ENCODE measurements at regions not wholly inside any gene's neighbourhood (a gene's known extent, or its start where the extent isn't known, plus 50 kb on each side); places are given as distances from the start of the nearest gene placed in this dataset.
A peak's percentile ranks its signal among the peaks of the same experiment; 100 is the strongest.
"Not testable (repeated sequence)": the region's sequence is repeated elsewhere in the genome, so short reads cannot be mapped to it uniquely, and the experiment has no call there.

DNA sequence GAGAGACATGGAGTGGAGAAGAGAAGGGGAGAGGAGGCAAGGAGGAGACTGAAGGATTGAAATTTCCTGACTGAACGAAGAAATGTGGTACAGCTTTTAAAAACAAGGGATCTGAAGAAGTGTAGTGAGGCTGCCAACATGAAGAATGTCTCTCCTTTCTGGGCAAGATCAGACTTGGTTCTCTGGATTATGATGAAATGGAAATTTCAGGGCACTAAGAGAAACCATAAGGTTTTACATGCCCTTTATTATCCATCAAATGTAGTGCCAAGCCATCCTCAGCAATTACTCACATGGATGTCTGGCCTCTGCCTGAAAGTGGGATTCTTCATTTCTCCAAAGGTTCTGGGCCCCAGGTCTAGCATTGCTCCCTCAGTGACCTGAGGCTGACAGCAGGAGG is 77.6 kb upstream of the CCDC80 start:
- Histone ChIP-seq H4K91ac (ENCODE audit: low read depth, low read length) (no peak overlapping the region), H3K4me2 (ENCODE audit: low read length) (no peak overlapping the region), H3K27ac (ENCODE audit: low read depth, low read length) (no peak overlapping the region), H2BK12ac (ENCODE audit: low read length) (no peak overlapping the region), H3K4me1 (ENCODE audit: control insufficient read depth in 1 of 2, insufficient read depth in 2 of 2, low read length in 2 of 2) (no peaks in the 10 kb centered on the region), H3K4me3 (ENCODE audit: low read depth, low read length) (no peak overlapping the region), H3K36me3 (ENCODE audit: control insufficient read depth in 1 of 2, insufficient read depth in 2 of 2, low read length in 2 of 2) (no peaks in the 10 kb centered on the region), H2BK120ac (ENCODE audit: insufficient read depth, low read length, poor library complexity) (no peak overlapping the region), H3K27me3 (ENCODE audit: insufficient read depth, low read length) (no peaks in the 10 kb centered on the region), H4K12ac (ENCODE audit: low read depth, low read length) (no peak overlapping the region), H2AK5ac (ENCODE audit: low read length) (no peak overlapping the region), H3K4ac (ENCODE audit: low read depth, low read length) (no peak overlapping the region), H2BK5ac (ENCODE audit: low read depth, low read length, poor library complexity) (no peak overlapping the region), H4K8ac (ENCODE audit: low read depth, low read length) (no peak overlapping the region), H3K9ac (ENCODE audit: low read length) (no peak overlapping the region), H3K9me3 (ENCODE audit: insufficient read depth, low read depth, low read length) (no peaks in the 10 kb centered on the region), H2AFZ (ENCODE audit: insufficient read depth, low read length, poor library complexity) (no peak overlapping the region), H3K23ac (ENCODE audit: low read length) (no peak overlapping the region), H3K79me2 (ENCODE audit: control insufficient read depth, insufficient read depth, low read length, poor library complexity) (no peaks in the 10 kb centered on the region), H3K18ac (ENCODE audit: low read length) (no peak overlapping the region), H3K14ac (ENCODE audit: low read length) (no peak overlapping the region), H3K79me1 (ENCODE audit: low read length) (no peaks in the 10 kb centered on the region)
- no CpG with 5 or more reads among the region's 1 CpG for WGBS (ENCODE audit: extremely low coverage, insufficient coverage, insufficient read length)
- DNase-seq = no peak

DNA sequence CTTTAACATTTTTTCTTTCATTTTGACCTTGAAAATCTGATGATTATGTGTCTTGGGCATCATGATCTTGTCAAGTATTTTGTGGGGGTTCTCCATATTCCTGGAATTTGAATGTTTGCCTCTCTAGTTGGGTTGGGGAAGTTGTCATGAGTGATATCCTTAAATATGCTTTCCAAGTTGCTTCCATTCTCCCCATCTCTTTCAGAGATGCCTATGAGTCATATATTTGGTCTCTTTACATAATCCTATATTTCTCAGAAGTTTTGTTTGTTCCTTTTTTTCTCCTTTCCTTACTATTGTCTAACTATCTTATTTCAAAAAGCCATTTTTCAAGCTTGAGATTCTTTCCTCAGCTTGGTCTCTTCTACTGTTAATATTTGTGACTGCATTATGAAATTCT is 69.0 kb upstream of the CCDC80 start:
- Histone ChIP-seq H3K4me2 (ENCODE audit: low read length) (no peak overlapping the region), H3K18ac (ENCODE audit: low read length) (no peak overlapping the region), H3K27me3 (ENCODE audit: insufficient read depth, low read length) (no peaks in the 10 kb centered on the region), H4K8ac (ENCODE audit: low read depth, low read length) (no peak overlapping the region), H2BK12ac (ENCODE audit: low read length) (no peak overlapping the region), H4K12ac (ENCODE audit: low read depth, low read length) (no peak overlapping the region), H3K79me1 (ENCODE audit: low read length) (no peaks in the 10 kb centered on the region), H3K23ac (ENCODE audit: low read length) (no peak overlapping the region), H3K9ac (ENCODE audit: low read length) (no peak overlapping the region), H2BK120ac (ENCODE audit: insufficient read depth, low read length, poor library complexity) (no peak overlapping the region), H3K9me3 (ENCODE audit: insufficient read depth, low read depth, low read length) (peaks cover 2% of the 10 kb centered on the region), H4K91ac (ENCODE audit: low read depth, low read length) (no peak overlapping the region), H3K4ac (ENCODE audit: low read depth, low read length) (no peak overlapping the region), H2BK5ac (ENCODE audit: low read depth, low read length, poor library complexity) (no peak overlapping the region), H3K27ac (ENCODE audit: low read depth, low read length) (no peak overlapping the region), H3K4me1 (ENCODE audit: control insufficient read depth in 1 of 2, insufficient read depth in 2 of 2, low read length in 2 of 2) (no peaks in the 10 kb centered on the region), H3K36me3 (ENCODE audit: control insufficient read depth in 1 of 2, insufficient read depth in 2 of 2, low read length in 2 of 2) (no peaks in the 10 kb centered on the region), H3K14ac (ENCODE audit: low read length) (no peak overlapping the region), H2AFZ (ENCODE audit: insufficient read depth, low read length, poor library complexity) (no peak overlapping the region), H3K79me2 (ENCODE audit: control insufficient read depth, insufficient read depth, low read length, poor library complexity) (no peaks in the 10 kb centered on the region), H3K4me3 (ENCODE audit: low read depth, low read length) (no peak overlapping the region), H2AK5ac (ENCODE audit: low read length) (no peak overlapping the region)
- no peak for DNase-seq

DNA sequence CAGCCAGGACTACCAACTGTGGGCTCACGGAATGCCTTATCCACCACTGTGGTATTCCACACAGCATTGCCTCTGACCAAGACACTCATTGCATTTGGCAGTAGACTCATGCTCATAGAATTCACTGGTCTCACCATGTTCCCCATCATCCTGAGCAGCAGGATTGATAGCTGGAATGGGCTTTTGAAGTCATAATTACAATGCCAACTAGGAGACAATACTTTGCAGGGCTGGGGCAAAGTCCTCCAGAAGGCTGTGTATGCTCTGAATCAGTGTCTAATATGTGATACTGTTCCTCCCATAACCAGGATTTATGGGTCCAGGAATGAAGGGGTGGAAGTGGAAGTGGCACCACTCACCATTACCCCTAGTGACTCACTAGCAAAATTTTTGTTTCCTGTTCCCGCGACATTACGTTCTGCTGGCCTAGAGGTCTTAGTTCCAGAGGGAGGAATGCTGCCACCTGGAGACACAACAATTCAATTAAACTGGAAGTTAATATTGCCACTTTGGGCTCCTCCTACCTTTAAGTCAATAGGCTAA is 58.6 kb upstream of the CCDC80 start:
- no CpG with 5 or more reads among the region's 4 CpGs for whole genome bisulfite sequencing (ENCODE audit: extremely low coverage, insufficient coverage, insufficient read length)

DNA sequence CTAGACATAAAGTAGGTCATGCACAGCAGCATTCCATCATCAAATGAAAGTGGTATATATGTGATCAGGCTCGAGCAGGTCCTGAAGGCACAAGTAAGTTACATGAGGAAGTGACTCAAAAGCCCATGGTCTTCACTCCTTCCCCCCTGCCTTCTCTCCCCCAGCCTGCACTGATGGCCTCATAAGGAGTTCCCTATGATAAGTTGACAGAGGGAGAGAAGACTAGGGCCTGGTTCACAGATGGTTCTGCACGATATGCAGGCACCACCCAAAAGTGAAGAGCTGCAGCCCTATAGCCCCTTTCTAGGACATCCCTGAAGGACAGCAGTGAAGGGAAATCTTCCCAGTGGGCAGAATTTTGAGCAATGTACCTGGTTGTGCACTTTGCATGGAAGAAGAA is 57.5 kb upstream of the CCDC80 start:
- not testable (repeated sequence) for H3K36me3 ChIP-seq (ENCODE audit: control insufficient read depth in 1 of 2, insufficient read depth in 2 of 2, low read length in 2 of 2); H2BK5ac ChIP-seq (ENCODE audit: low read depth, low read length, poor library complexity); H3K4ac ChIP-seq (ENCODE audit: low read depth, low read length); H2BK12ac ChIP-seq (ENCODE audit: low read length); H4K12ac ChIP-seq (ENCODE audit: low read depth, low read length); H3K4me1 ChIP-seq (ENCODE audit: control insufficient read depth in 1 of 2, insufficient read depth in 2 of 2, low read length in 2 of 2); H4K91ac ChIP-seq (ENCODE audit: low read depth, low read length); H4K8ac ChIP-seq (ENCODE audit: low read depth, low read length); H3K4me2 ChIP-seq (ENCODE audit: low read length); H3K4me3 ChIP-seq (ENCODE audit: low read depth, low read length); H3K9me3 ChIP-seq (ENCODE audit: insufficient read depth, low read depth, low read length); H3K27me3 ChIP-seq (ENCODE audit: insufficient read depth, low read length); H3K23ac ChIP-seq (ENCODE audit: low read length); H3K9ac ChIP-seq (ENCODE audit: low read length); H2AFZ ChIP-seq (ENCODE audit: insufficient read depth, low read length, poor library complexity); H3K14ac ChIP-seq (ENCODE audit: low read length); H3K27ac ChIP-seq (ENCODE audit: low read depth, low read length); DNase-seq; H2BK120ac ChIP-seq (ENCODE audit: insufficient read depth, low read length, poor library complexity); H3K18ac ChIP-seq (ENCODE audit: low read length); H3K79me2 ChIP-seq (ENCODE audit: control insufficient read depth, insufficient read depth, low read length, poor library complexity); H3K79me1 ChIP-seq (ENCODE audit: low read length)
- WGBS (ENCODE audit: extremely low coverage, insufficient coverage, insufficient read length) = no CpG with 5 or more reads among the region's 2 CpGs
- H2AK5ac ChIP-seq (ENCODE audit: low read length) = peak overlapping the region; percentile 54

More for the DNA sequence above, 58.6 kb upstream of the CCDC80 start:
- H2BK5ac ChIP-seq (ENCODE audit: low read depth, low read length, poor library complexity) = no peak overlapping the region
- no peak overlapping the region for H2BK12ac ChIP-seq (ENCODE audit: low read length)
- no peak overlapping the region for H3K14ac ChIP-seq (ENCODE audit: low read length)
- H2AFZ ChIP-seq (ENCODE audit: insufficient read depth, low read length, poor library complexity) = no peak overlapping the region
- no peaks in the 10 kb centered on the region for H3K4me1 ChIP-seq (ENCODE audit: control insufficient read depth in 1 of 2, insufficient read depth in 2 of 2, low read length in 2 of 2)
- H2AK5ac ChIP-seq (ENCODE audit: low read length) = no peak overlapping the region
- no peaks in the 10 kb centered on the region for H3K79me2 ChIP-seq (ENCODE audit: control insufficient read depth, insufficient read depth, low read length, poor library complexity)
- H3K79me1 ChIP-seq (ENCODE audit: low read length) = no peaks in the 10 kb centered on the region
- H3K23ac ChIP-seq (ENCODE audit: low read length) = no peak overlapping the region
- no peak overlapping the region for H4K12ac ChIP-seq (ENCODE audit: low read depth, low read length)
- no peaks in the 10 kb centered on the region for H3K9me3 ChIP-seq (ENCODE audit: insufficient read depth, low read depth, low read length)
- no peak overlapping the region for H2BK120ac ChIP-seq (ENCODE audit: insufficient read depth, low read length, poor library complexity)
- no peak overlapping the region for H3K18ac ChIP-seq (ENCODE audit: low read length)
- no peaks in the 10 kb centered on the region for H3K27me3 ChIP-seq (ENCODE audit: insufficient read depth, low read length)
- peak overlapping the region; percentile 33 for H4K91ac ChIP-seq (ENCODE audit: low read depth, low read length)
- no peak overlapping the region for H4K8ac ChIP-seq (ENCODE audit: low read depth, low read length)
- no peak overlapping the region for H3K27ac ChIP-seq (ENCODE audit: low read depth, low read length)
- no peak overlapping the region for H3K4ac ChIP-seq (ENCODE audit: low read depth, low read length)
- no peak overlapping the region for H3K4me2 ChIP-seq (ENCODE audit: low read length)
- no peak overlapping the region for H3K9ac ChIP-seq (ENCODE audit: low read length)
- no peak overlapping the region for H3K4me3 ChIP-seq (ENCODE audit: low read depth, low read length)
- no peaks in the 10 kb centered on the region for H3K36me3 ChIP-seq (ENCODE audit: control insufficient read depth in 1 of 2, insufficient read depth in 2 of 2, low read length in 2 of 2)
- peak; percentile 11 to 43 for DNase-seq
